SK-N-SH treated with all-trans-retinoic acid at 6 μM for 48 hours (cell line): ENCODE measurements at regions not wholly inside any gene's neighbourhood (a gene's known extent, or its start where the extent isn't known, plus 50 kb on each side); places are given as distances from the start of the nearest gene placed in this dataset.

Source experiments
- ARNTL ChIP-seq: fragments of 450-650 bp; formaldehyde crosslinking; IDR thresholded peaks from 2 replicates; pipeline ENCODE4 v1.5.0; 2020; ENCODE audit warnings: low read depth, mild to moderate bottlenecking, moderate library complexity, borderline replicate concordance
- CSRNP3 ChIP-seq: fragments of 250-450 bp; sonication (Bioruptor Pico); IDR thresholded peaks from 2 replicates; pipeline ENCODE4 v1.5.1; 2021; ENCODE audit warnings: mild to moderate bottlenecking, moderate library complexity
- ISL1 ChIP-seq: fragments of 250-450 bp; sonication (Bioruptor Pico); IDR thresholded peaks from 2 replicates; pipeline ENCODE4 v2.1.2; 2022; ENCODE audit warnings: mild to moderate bottlenecking, moderate library complexity
- RARB ChIP-seq: fragments of 250-450 bp; sonication (Bioruptor Pico); IDR thresholded peaks from 2 replicates; pipeline ENCODE4 v1.8.0; 2021; ENCODE audit warnings: mild to moderate bottlenecking, moderate library complexity
- ZFP3 ChIP-seq: fragments of 250-450 bp; sonication (Bioruptor Pico); IDR thresholded peaks from 2 replicates; pipeline ENCODE4 v1.5.0; 2020; ENCODE audit warnings: mild to moderate bottlenecking, moderate library complexity
- ZFP30 ChIP-seq: fragments of 450-650 bp; formaldehyde crosslinking; IDR thresholded peaks from 2 replicates; pipeline ENCODE4 v1.5.0; 2022; ENCODE audit warnings: mild to moderate bottlenecking, moderate library complexity

GRCh38 chr6:149208134-149208601 lies 109.3 kb upstream of the TAB2 start:
- TF ChIP-seq ZFP3 (CRISPR knock-in tag) (no peak), ISL1 (CRISPR knock-in tag) (no peak), ARNTL (CRISPR knock-in tag) (no peak), RARB (no peak), ZFP30 (no peak), CSRNP3 (CRISPR knock-in tag) (no peak)
